Stomach (tissue), 8 donors: ENCODE measurements at regions not wholly inside any gene's neighbourhood (a gene's known extent, or its start where the extent isn't known, plus 50 kb on each side); places are given as distances from the start of the nearest gene placed in this dataset.

ENCODE experiments used
- DNase-seq, 2 donors: peaks; one replicate each; pipeline versions ENCODE4 v3.0.0 to v3.0.0-alpha.2; 2013 to 2019
- H3K27ac ChIP-seq, 5 donors: fragments of 200-600 bp in 4 of 5; sonication (generic) in 4 of 5; one replicate each; pipeline ENCODE4 v1.5.1; 2013 to 2019; ENCODE audit warnings: mild to moderate bottlenecking in 1 of 5, moderate library complexity in 1 of 5
- H3K27me3 ChIP-seq, 3 donors: fragments of 200-600 bp; sonication (generic); one replicate each; pipeline ENCODE4 v1.5.1; 2017 to 2019; ENCODE audit warnings: mixed run types in 1 of 3
- H3K36me3 ChIP-seq, 4 donors: fragments of 200-600 bp; sonication (generic); 1 replicate in 3 of 4; 2 replicates in 1 of 4; pipeline ENCODE4 v1.5.1; 2016 to 2019
- H3K4me1 ChIP-seq, 4 donors: fragments of 200-600 bp; sonication (generic); one replicate each; pipeline ENCODE4 v1.5.1; 2016 to 2019
- H3K4me3 ChIP-seq, 4 donors: fragments of 200-600 bp; sonication (generic) in 3 of 4; one replicate each; pipeline ENCODE4 v1.5.1; 2016 to 2019; ENCODE audit warnings: mild to moderate bottlenecking in 1 of 4
- H3K9me3 ChIP-seq, 4 donors: fragments of 200-600 bp; sonication (generic); one replicate each; pipeline ENCODE4 v1.5.1; 2016 to 2019
- CTCF ChIP-seq, 7 experiments: fragments of 450-650 bp in 4 of 7; fragments of 200-600 bp in 3 of 7; sonication (generic) in 3 of 7; IDR thresholded peaks; one replicate each; pipeline ENCODE4 v1.5.1; 2016 to 2019; ENCODE audit warnings: antibody characterized with exemption in 7 of 7, control low read depth in 2 of 7, mild to moderate bottlenecking in 1 of 7
- EP300 ChIP-seq: sonication (generic); formaldehyde crosslinking; IDR thresholded peaks from one replicate; pipeline ENCODE4 v1.6.1; 2017; ENCODE audit warnings: antibody characterized with exemption
- POLR2A ChIP-seq, 4 donors: fragments of 450-650 bp; IDR thresholded peaks; one replicate each; pipeline ENCODE4 v1.6.1; 2016; ENCODE audit warnings: antibody characterized with exemption in 4 of 4, control low read depth in 2 of 4, mild to moderate bottlenecking in 1 of 4, moderate library complexity in 1 of 4
- POLR2AphosphoS5 ChIP-seq, 3 donors: sonication (generic); formaldehyde crosslinking; IDR thresholded peaks; one replicate each; pipeline ENCODE4 v1.6.1; 2016; ENCODE audit warnings: antibody characterized with exemption in 3 of 3
- WGBS, 5 donors: extraction: QIAGEN DNeasy Blood & Tissue Kit in 3 of 5; methylation state at CpG; one replicate each; pipeline versions ENCODE4 v1.1.5 to v1.1.7; 2013 to 2018; 5-methylcytosine and 5-hydroxymethylcytosine counted together
- intact Hi-C: fragments of 100-400 bp; cut with DNase I; formaldehyde crosslinking; loops from one replicate; pipeline ENCODE4 v1.15.1; 2023; ENCODE audit warnings: low total_unique reads
- donor health status: healthy with polysubstance abuse.
- donor health status: Bipolar disorder and iron deficiency.
- donor health status: healthy.

- H3K4me3 ChIP-seq: no peak overlapping the region
- no peak for TF ChIP-seq POLR2A (IDR thresholded peaks at IDR 0.05)
- no peak for TF ChIP-seq CTCF (IDR thresholded peaks at IDR 0.05)
- no peak for TF ChIP-seq EP300
- TF ChIP-seq POLR2AphosphoS5 (IDR thresholded peaks at IDR 0.05): no peak
- H3K27me3 ChIP-seq: no peaks in the 10 kb centered on the region
- H3K36me3 ChIP-seq: no peaks in the 10 kb centered on the region
- no peak for DNase-seq
- H3K27ac ChIP-seq: peak overlapping the region; percentile 32 to 90 (median 78)
- WGBS, 5 donors: 9 to 52% (median 33%) methylated on average over 3 of the region's 3 CpGs
- peaks cover 17 to 39% (median 31%) of the 10 kb centered on the region in 4 donors for H3K4me1 ChIP-seq
- peaks cover 0 to 10% (median 8%) of the 10 kb centered on the region in 4 donors for H3K9me3 ChIP-seq
- intact Hi-C loops: no loop called here
These were observed 85.3 kb upstream of the ITGA6 start for GRCh38 chr2:172342078-172342477.

GRCh38 chr2:172342611-172343010 is 84.8 kb upstream of the ITGA6 start:
- DNase-seq: no peak
- Histone ChIP-seq H3K27ac (peak overlapping the region; percentile 30 to 90 (median 78)), H3K27me3 (no peaks in the 10 kb centered on the region), H3K4me1 (peaks cover 17 to 39% (median 31%) of the 10 kb centered on the region in 4 donors), H3K36me3 (no peaks in the 10 kb centered on the region), H3K4me3 (no peak overlapping the region), H3K9me3 (peaks cover 0 to 13% (median 8%) of the 10 kb centered on the region in 4 donors)
- 66 to 73% (median 68%) methylated on average over 3 of the region's 3 CpGs for WGBS, 5 donors
- TF ChIP-seq EP300 (no peak), CTCF (IDR thresholded peaks at IDR 0.05) (no peak), POLR2AphosphoS5 (IDR thresholded peaks at IDR 0.05) (no peak), POLR2A (IDR thresholded peaks at IDR 0.05) (no peak)
- intact Hi-C loops: no loop called here

DNA sequence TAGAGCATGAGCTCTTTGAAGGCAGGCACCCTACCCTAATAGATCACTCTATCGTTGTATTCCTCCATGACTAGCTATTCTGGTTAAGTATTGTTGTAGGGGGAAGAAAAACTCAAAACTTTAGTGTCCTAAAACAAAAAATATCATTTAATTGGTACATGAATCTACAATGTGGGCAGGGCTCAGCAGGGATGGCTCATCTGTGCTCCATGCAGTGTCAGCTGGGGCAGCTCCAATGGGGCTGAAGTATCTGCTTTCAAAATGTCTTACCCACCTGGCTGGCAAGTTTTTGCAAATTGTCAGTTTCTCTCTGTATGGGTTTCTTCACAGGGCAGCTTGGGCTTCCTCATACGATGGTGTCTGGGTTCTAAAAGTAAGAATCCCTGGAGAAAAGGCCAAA is 83.2 kb upstream of the ITGA6 start:
- intact Hi-C loops: no loop called here
- TF ChIP-seq EP300: no peak
- no peak for TF ChIP-seq CTCF (IDR thresholded peaks at IDR 0.05)
- no peak for TF ChIP-seq POLR2A (IDR thresholded peaks at IDR 0.05)
- no peak for TF ChIP-seq POLR2AphosphoS5 (IDR thresholded peaks at IDR 0.05)
- DNase-seq: no peak
- no peaks in the 10 kb centered on the region for H3K27me3 ChIP-seq
- no peak overlapping the region for H3K27ac ChIP-seq
- 90 to 99% (median 97%) methylated on average over 2 of the region's 2 CpGs for WGBS, 5 donors
- H3K4me3 ChIP-seq: no peak overlapping the region
- peaks cover 16 to 45% (median 35%) of the 10 kb centered on the region in 4 donors for H3K4me1 ChIP-seq
- no peaks in the 10 kb centered on the region for H3K36me3 ChIP-seq
- peaks cover 0 to 14% (median 8%) of the 10 kb centered on the region in 4 donors for H3K9me3 ChIP-seq

- peaks cover 0 to 44% (median 20%) of the 10 kb centered on the region in 4 donors for H3K4me1 ChIP-seq
- intact Hi-C loops: no loop called here
- no peaks in the 10 kb centered on the region for H3K36me3 ChIP-seq
- TF ChIP-seq POLR2A (IDR thresholded peaks at IDR 0.05) (no peak), EP300 (no peak), CTCF (IDR thresholded peaks at IDR 0.05) (no peak), POLR2AphosphoS5 (IDR thresholded peaks at IDR 0.05) (no peak)
- H3K9me3 ChIP-seq: peaks cover 0 to 14% (median 8%) of the 10 kb centered on the region in 4 donors
- DNase-seq: no peak
- no peaks in the 10 kb centered on the region for H3K27me3 ChIP-seq
- 69 to 92% (median 83%) methylated on average over 1 of the region's 1 CpG for WGBS, 5 donors
- H3K27ac ChIP-seq: no peak overlapping the region
- H3K4me3 ChIP-seq: no peak overlapping the region
These were observed 81.3 kb upstream of the ITGA6 start for GRCh38 chr2:172345956-172346555.
